Activated T-helper 1 cell treated with anti-CD3 and anti-CD28 coated beads, Interleukin-12 subunit alpha, Interleukin-12 subunit beta, Interleukin-2, Interleukin-4 antibody, amounts not matched to agents 30 ng/mL and 10 ng/mL and 1 ng/mL, durations not matched to agents 14 hours and 24 hours and 36 hours (primary cell): ENCODE measurements at regions not wholly inside any gene's neighbourhood (a gene's known extent, or its start where the extent isn't known, plus 50 kb on each side); places are given as distances from the start of the nearest gene placed in this dataset.

Experiments
- DNase-seq: peaks from one replicate; pipeline ENCODE4 v3.0.0; 2021; ENCODE audit warnings: low spot score
- H3K27ac Mint-ChIP-seq: one replicate; pipeline ENCODE4 v1.8.0; 2021; ENCODE audit warnings: mild to moderate bottlenecking, mixed read lengths
- H3K27me3 Mint-ChIP-seq: one replicate; pipeline ENCODE4 v1.8.0; 2022; ENCODE audit warnings: mild to moderate bottlenecking, moderate library complexity, mixed read lengths; ENCODE audit not compliant: insufficient read depth
- H3K36me3 Mint-ChIP-seq: one replicate; pipeline ENCODE4 v1.8.0; 2021; ENCODE audit warnings: low read depth, mixed read lengths
- H3K4me1 Mint-ChIP-seq: one replicate; pipeline ENCODE4 v1.8.0; 2021; ENCODE audit warnings: low read depth, mixed read lengths
- H3K4me3 Mint-ChIP-seq: one replicate; pipeline ENCODE4 v1.8.0; 2021; ENCODE audit warnings: mild to moderate bottlenecking, moderate library complexity, mixed read lengths
- H3K9me3 Mint-ChIP-seq: one replicate; pipeline ENCODE4 v1.8.0; 2021; ENCODE audit warnings: mixed read lengths
- intact Hi-C: fragments of 100-400 bp; cut with micrococcal nuclease; formaldehyde crosslinking; loops from one replicate; pipeline ENCODE4 v1.15.1; 2024

DNA sequence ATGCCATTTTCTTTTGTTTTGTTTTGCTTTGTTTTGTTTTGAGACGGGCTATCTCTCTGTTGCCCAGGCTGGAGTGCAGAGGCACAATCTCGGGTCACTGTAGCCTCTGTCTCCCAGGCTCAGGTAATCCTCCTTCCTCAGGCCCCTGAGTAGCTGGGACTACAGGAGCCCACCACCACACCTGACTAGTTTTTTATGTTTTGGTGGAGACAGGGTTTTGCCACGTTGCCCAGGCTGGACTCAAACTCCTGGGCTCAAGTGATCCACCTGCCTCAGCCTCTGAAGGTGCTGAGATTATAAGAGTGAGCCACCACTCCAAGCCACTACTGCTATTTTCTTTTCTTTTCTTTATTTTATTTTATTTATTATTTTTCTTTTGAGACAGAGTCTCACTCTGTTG lies 54.0 kb upstream of the S1PR3 start:
- intact Hi-C loops = no loop called here
- H3K4me3 Mint-ChIP-seq = no peak overlapping the region
- no peaks in the 10 kb centered on the region for H3K36me3 Mint-ChIP-seq
- H3K27me3 Mint-ChIP-seq = peaks cover 6% of the 10 kb centered on the region
- DNase-seq = no peak
- no peaks in the 10 kb centered on the region for H3K9me3 Mint-ChIP-seq
- no peak overlapping the region for H3K27ac Mint-ChIP-seq
- no peaks in the 10 kb centered on the region for H3K4me1 Mint-ChIP-seq

DNA sequence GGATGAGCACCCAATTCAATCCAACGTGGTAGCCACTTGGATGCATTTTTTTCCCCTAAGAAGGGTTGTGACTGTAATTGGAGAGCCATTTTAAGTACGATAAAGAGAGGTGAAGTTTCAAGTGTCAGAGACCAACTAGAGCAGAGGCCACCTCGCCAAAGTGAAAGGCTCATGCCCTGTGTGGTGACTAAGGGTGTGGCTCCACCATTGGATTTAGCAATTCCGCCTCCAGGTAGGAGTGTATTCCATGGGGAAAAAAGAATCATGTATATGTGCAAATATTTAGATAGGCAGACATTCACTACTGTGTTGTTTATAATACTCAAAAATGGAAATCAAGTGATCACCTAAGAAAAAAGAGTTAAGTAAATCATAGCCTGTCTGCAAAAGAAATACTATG lies 53.1 kb upstream of the S1PR3 start:
- H3K4me3 Mint-ChIP-seq = no peak overlapping the region
- H3K9me3 Mint-ChIP-seq = no peaks in the 10 kb centered on the region
- no peaks in the 10 kb centered on the region for H3K36me3 Mint-ChIP-seq
- no peak overlapping the region for H3K27ac Mint-ChIP-seq
- H3K4me1 Mint-ChIP-seq = no peaks in the 10 kb centered on the region
- H3K27me3 Mint-ChIP-seq = peaks cover 5% of the 10 kb centered on the region
- DNase-seq = no peak
- intact Hi-C loops = no loop called here
